Chondrocyte (in vitro differentiated cells): ENCODE measurements at regions not wholly inside any gene's neighbourhood (a gene's known extent, or its start where the extent isn't known, plus 50 kb on each side); places are given as distances from the start of the nearest gene placed in this dataset.

Experiments
- DNase-seq: peaks from one replicate; pipeline ENCODE4 v3.0.0; 2021; ENCODE audit warnings: mixed read lengths, low spot score
- H3K27ac Mint-ChIP-seq: one replicate; pipeline ENCODE4 v1.8.0; 2021; ENCODE audit warnings: mild to moderate bottlenecking, moderate library complexity, mixed read lengths; ENCODE audit not compliant: unreplicated experiment
- H3K27me3 Mint-ChIP-seq: 2 replicates; pipeline ENCODE4 v1.8.0; 2021; ENCODE audit warnings: low read depth, mixed read lengths
- H3K36me3 Mint-ChIP-seq: 2 replicates; pipeline ENCODE4 v1.8.0; 2021; ENCODE audit warnings: low read depth, mixed read lengths
- H3K4me1 Mint-ChIP-seq: 2 replicates; pipeline ENCODE4 v1.8.0; 2021; ENCODE audit warnings: low read depth, mild to moderate bottlenecking, mixed read lengths
- H3K4me3 Mint-ChIP-seq: one replicate; pipeline ENCODE4 v1.8.0; 2021; ENCODE audit warnings: mild to moderate bottlenecking, moderate library complexity, mixed read lengths; ENCODE audit not compliant: unreplicated experiment
- H3K9me3 Mint-ChIP-seq: 2 replicates; pipeline ENCODE4 v1.8.0; 2021; ENCODE audit warnings: low read depth, mixed read lengths
- TF ChIP-seq, protein P1 (sequence below): fragments of 200-600 bp; sonication (generic); IDR thresholded peaks from 2 replicates; pipeline ENCODE4 v1.5.0; 2021; ENCODE audit warnings: antibody characterized with exemption, mild to moderate bottlenecking, moderate library complexity

- no peak for DNase-seq
- no peak overlapping the region for H3K27ac Mint-ChIP-seq
- peaks cover 5% of the 10 kb centered on the region for H3K9me3 Mint-ChIP-seq
- no peak overlapping the region for H3K4me3 Mint-ChIP-seq
- no peaks in the 10 kb centered on the region for H3K27me3 Mint-ChIP-seq
- H3K36me3 Mint-ChIP-seq = no peaks in the 10 kb centered on the region
- H3K4me1 Mint-ChIP-seq = peaks cover 17% of the 10 kb centered on the region
- TF ChIP-seq, protein P1, sequence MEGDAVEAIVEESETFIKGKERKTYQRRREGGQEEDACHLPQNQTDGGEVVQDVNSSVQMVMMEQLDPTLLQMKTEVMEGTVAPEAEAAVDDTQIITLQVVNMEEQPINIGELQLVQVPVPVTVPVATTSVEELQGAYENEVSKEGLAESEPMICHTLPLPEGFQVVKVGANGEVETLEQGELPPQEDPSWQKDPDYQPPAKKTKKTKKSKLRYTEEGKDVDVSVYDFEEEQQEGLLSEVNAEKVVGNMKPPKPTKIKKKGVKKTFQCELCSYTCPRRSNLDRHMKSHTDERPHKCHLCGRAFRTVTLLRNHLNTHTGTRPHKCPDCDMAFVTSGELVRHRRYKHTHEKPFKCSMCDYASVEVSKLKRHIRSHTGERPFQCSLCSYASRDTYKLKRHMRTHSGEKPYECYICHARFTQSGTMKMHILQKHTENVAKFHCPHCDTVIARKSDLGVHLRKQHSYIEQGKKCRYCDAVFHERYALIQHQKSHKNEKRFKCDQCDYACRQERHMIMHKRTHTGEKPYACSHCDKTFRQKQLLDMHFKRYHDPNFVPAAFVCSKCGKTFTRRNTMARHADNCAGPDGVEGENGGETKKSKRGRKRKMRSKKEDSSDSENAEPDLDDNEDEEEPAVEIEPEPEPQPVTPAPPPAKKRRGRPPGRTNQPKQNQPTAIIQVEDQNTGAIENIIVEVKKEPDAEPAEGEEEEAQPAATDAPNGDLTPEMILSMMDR = no peak
Observed at GRCh38 chr12:58068706-58069105, 127.3 kb downstream of the ATP23 start.

- peak overlapping the region; percentile 71 for H3K27ac Mint-ChIP-seq
Observed at GRCh38 chr12:58069268-58069963, 128.0 kb downstream of the ATP23 start.

GRCh38 chr12:58071994-58072393, 130.6 kb downstream of the ATP23 start:
- TF ChIP-seq, protein P1 = no peak
- Mint-ChIP-seq H3K36me3 (no peaks in the 10 kb centered on the region), H3K27ac (no peak overlapping the region), H3K9me3 (peaks cover 7% of the 10 kb centered on the region), H3K4me1 (peaks cover 17% of the 10 kb centered on the region), H3K4me3 (no peak overlapping the region), H3K27me3 (peaks cover 4% of the 10 kb centered on the region)
- DNase-seq = no peak

More at GRCh38 chr12:58069268-58069963, 128.0 kb downstream of the ATP23 start:
- Mint-ChIP-seq H3K27me3 (no peaks in the 10 kb centered on the region), H3K36me3 (no peaks in the 10 kb centered on the region), H3K4me1 (peaks cover 17% of the 10 kb centered on the region), H3K4me3 (no peak overlapping the region), H3K9me3 (peaks cover 7% of the 10 kb centered on the region)
- TF ChIP-seq, protein P1 = no peak
- DNase-seq = no peak

DNA sequence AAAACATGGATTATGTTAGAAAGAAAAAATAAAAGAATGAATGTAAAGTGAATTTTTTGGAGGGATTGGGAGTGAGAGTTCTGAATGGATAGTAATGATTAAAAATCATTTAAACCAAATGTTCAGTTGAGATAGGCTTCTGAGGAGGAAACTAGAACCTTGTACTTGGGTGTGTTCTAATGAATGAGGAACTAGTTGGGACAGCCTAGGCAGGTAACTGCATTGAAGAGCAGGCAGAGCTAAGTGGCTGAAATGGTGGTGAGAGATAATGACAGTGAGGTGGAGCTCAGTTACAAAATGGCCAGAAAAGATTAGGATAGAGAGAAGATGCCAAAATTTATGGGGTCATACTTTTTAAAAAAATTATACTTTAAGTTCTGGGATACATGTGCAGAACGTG, 132.9 kb downstream of the ATP23 start:
- no peaks in the 10 kb centered on the region for H3K36me3 Mint-ChIP-seq
- H3K9me3 Mint-ChIP-seq = peaks cover 7% of the 10 kb centered on the region
- TF ChIP-seq, protein P1 = no peak
- peaks cover 10% of the 10 kb centered on the region for H3K4me1 Mint-ChIP-seq
- no peak overlapping the region for H3K4me3 Mint-ChIP-seq
- no peak overlapping the region for H3K27ac Mint-ChIP-seq
- DNase-seq = no peak
- peaks cover 6% of the 10 kb centered on the region for H3K27me3 Mint-ChIP-seq

DNA sequence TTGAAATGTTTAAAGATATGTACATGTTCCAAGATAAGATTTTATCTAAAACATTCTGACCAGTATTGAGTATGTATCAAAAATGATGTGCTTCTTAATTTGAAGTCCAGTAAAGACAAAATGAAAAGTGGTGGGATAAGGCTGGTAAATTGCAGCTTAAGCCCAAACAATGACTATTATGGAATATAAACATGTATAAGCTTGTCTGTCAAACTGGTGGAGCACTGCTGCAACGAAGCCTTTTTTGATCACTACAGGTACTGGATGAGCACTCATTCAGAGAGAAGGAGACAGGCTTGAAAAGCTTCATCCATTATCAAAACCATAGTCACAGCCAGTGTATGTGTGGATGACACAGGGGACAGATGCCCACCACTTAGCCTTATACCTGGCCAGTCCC, 138.4 kb downstream of the ATP23 start:
- DNase-seq = no peak
- H3K4me1 Mint-ChIP-seq = peaks cover 2% of the 10 kb centered on the region
- TF ChIP-seq, protein P1 = no peak
- H3K27me3 Mint-ChIP-seq = peaks cover 12% of the 10 kb centered on the region
- H3K36me3 Mint-ChIP-seq = no peaks in the 10 kb centered on the region
- no peak overlapping the region for H3K27ac Mint-ChIP-seq
- no peak overlapping the region for H3K4me3 Mint-ChIP-seq
- H3K9me3 Mint-ChIP-seq = no peaks in the 10 kb centered on the region
